GM23338 (cell line): ENCODE measurements at regions not wholly inside any gene's neighbourhood (a gene's known extent, or its start where the extent isn't known, plus 50 kb on each side); places are given as distances from the start of the nearest gene placed in this dataset.

ENCODE experiments used
- CREB1 ChIP-seq: fragments of 250-450 bp; sonication (Bioruptor Pico); IDR thresholded peaks from 2 replicates; pipeline ENCODE4 v1.5.0; 2020; ENCODE audit warnings: low read depth, mild to moderate bottlenecking, moderate library complexity
- CTCF ChIP-seq, 2 experiments: fragments of 200-600 bp in 1 of 2; sonication (generic) in 1 of 2; conservative IDR thresholded peaks; 2 replicates each; pipeline versions ENCODE4 v1.5.1 to v1.6.1; 2016 to 2017; ENCODE audit warnings: antibody characterized with exemption in 2 of 2, low read depth in 2 of 2, mild to moderate bottlenecking in 2 of 2, moderate library complexity in 1 of 2
- EZH2 ChIP-seq: fragments of 200-600 bp; sonication (generic); IDR thresholded peaks from one replicate; pipeline ENCODE4 v1.8.0; 2017; ENCODE audit warnings: antibody characterized with exemption, mild to moderate bottlenecking, low read depth; ENCODE audit not compliant: unreplicated experiment
- EZH2phosphoT487 ChIP-seq: fragments of 200-600 bp; sonication (generic); IDR thresholded peaks from one replicate; pipeline ENCODE4 v1.8.1; 2018; ENCODE audit warnings: antibody characterized with exemption; ENCODE audit not compliant: unreplicated experiment
- JUNB ChIP-seq: IDR thresholded peaks from one replicate; pipeline ENCODE4 v1.6.1; 2016; ENCODE audit warnings: antibody characterized with exemption; ENCODE audit not compliant: unreplicated experiment
- NANOG ChIP-seq: IDR thresholded peaks from 2 replicates; pipeline ENCODE4 v1.6.1; 2016; ENCODE audit warnings: antibody characterized with exemption, borderline replicate concordance
- POLR2AphosphoS5 ChIP-seq: IDR thresholded peaks from 2 replicates; pipeline ENCODE4 v1.6.1; 2016; ENCODE audit warnings: antibody characterized with exemption, low read depth
- REST ChIP-seq: IDR thresholded peaks from one replicate; pipeline ENCODE4 v1.6.1; 2018; ENCODE audit warnings: antibody characterized with exemption; ENCODE audit not compliant: unreplicated experiment

GRCh38 chr20:21968486-21968885 is 263.0 kb downstream of the PAX1 start:
- TF ChIP-seq EZH2 (no peak), CTCF (conservative IDR thresholded peaks at IDR 0.05; ENCODE audit: low read depth in 2 of 2) (peak; percentile 24 to 57), REST (no peak), POLR2AphosphoS5 (no peak), EZH2phosphoT487 (no peak), NANOG (no peak), JUNB (no peak), CREB1 (CRISPR knock-in tag) (no peak)
